ACC112 (cell line): ENCODE measurements at regions not wholly inside any gene's neighbourhood (a gene's known extent, or its start where the extent isn't known, plus 50 kb on each side); places are given as distances from the start of the nearest gene placed in this dataset.

Source experiments
- H2AFZ ChIP-seq: fragments of 200-600 bp; sonication (generic); one replicate; pipeline ENCODE4 v1.6.0; 2017; ENCODE audit warnings: antibody characterized with exemption, low read length; ENCODE audit not compliant: unreplicated experiment
- H3K27ac ChIP-seq: fragments of 200-600 bp; sonication (generic); 2 replicates; pipeline ENCODE4 v1.5.1; 2014; ENCODE audit warnings: low read depth, mild to moderate bottlenecking, antibody characterized with exemption, low read length, moderate library complexity
- H3K27me3 ChIP-seq: fragments of 200-600 bp; sonication (generic); 2 replicates; pipeline ENCODE4 v1.6.1; 2014; ENCODE audit warnings: mild to moderate bottlenecking, antibody characterized with exemption, low read length, moderate library complexity, mixed read lengths; ENCODE audit not compliant: insufficient read depth
- H3K36me3 ChIP-seq: fragments of 200-600 bp; sonication (generic); 2 replicates; pipeline ENCODE4 v1.6.1; 2016; ENCODE audit warnings: mild to moderate bottlenecking, antibody characterized with exemption, low read length, moderate library complexity, mixed read lengths; ENCODE audit not compliant: insufficient read depth
- H3K4me1 ChIP-seq: fragments of 200-600 bp; sonication (generic); one replicate; pipeline ENCODE4 v1.6.1; 2016; ENCODE audit warnings: low read length, mixed read lengths; ENCODE audit not compliant: insufficient read depth, unreplicated experiment, control insufficient read depth
- H3K4me3 ChIP-seq: fragments of 200-600 bp; sonication (generic); 2 replicates; pipeline ENCODE4 v1.5.1; 2014; ENCODE audit warnings: mild to moderate bottlenecking, low read depth, low read length
- H3K79me2 ChIP-seq: fragments of 200-600 bp; sonication (generic); one replicate; pipeline ENCODE4 v1.6.0; 2016; ENCODE audit warnings: low read length; ENCODE audit not compliant: control insufficient read depth, unreplicated experiment, insufficient read depth

DNA sequence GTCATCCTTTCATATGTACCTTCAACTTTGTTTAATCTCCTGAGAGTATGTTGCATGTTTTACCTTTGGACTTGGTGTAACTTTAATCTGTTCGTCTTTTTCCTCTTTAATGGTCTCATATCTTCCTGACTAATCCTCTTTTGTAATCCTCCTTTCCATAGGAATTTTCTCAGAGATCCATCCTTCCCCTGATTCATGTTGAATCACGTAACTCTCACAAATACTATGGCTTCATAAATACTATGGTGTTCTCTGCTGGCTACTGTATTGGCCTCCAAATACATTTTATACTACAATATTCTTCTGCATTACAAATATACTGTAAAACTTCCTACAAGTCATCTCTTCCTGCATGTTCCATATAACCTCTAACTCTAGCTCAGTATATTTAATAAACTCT lies 317.7 kb upstream of the ADGRB3 start:
- Histone ChIP-seq H3K4me1 (no peaks in the 10 kb centered on the region), H3K79me2 (no peaks in the 10 kb centered on the region), H3K4me3 (no peak overlapping the region), H3K27ac (no peak overlapping the region), H2AFZ (no peak overlapping the region), H3K27me3 (no peaks in the 10 kb centered on the region), H3K36me3 (no peaks in the 10 kb centered on the region)

- Histone ChIP-seq H3K27ac (no peak overlapping the region), H3K79me2 (no peaks in the 10 kb centered on the region), H3K4me3 (no peak overlapping the region), H3K27me3 (no peaks in the 10 kb centered on the region), H2AFZ (no peak overlapping the region), H3K36me3 (no peaks in the 10 kb centered on the region), H3K4me1 (no peaks in the 10 kb centered on the region)
Measured at GRCh38 chr6:68313911-68314310, 321.2 kb upstream of the ADGRB3 start.

- no peaks in the 10 kb centered on the region for H3K27me3 ChIP-seq
- no peaks in the 10 kb centered on the region for H3K79me2 ChIP-seq
- no peak overlapping the region for H3K27ac ChIP-seq
- no peak overlapping the region for H3K4me3 ChIP-seq
- no peak overlapping the region for H2AFZ ChIP-seq
- no peaks in the 10 kb centered on the region for H3K4me1 ChIP-seq
- no peaks in the 10 kb centered on the region for H3K36me3 ChIP-seq
Measured at GRCh38 chr6:68307301-68307700, 327.8 kb upstream of the ADGRB3 start.

- no peaks in the 10 kb centered on the region for H3K36me3 ChIP-seq
- no peaks in the 10 kb centered on the region for H3K27me3 ChIP-seq
- H2AFZ ChIP-seq: no peak overlapping the region
- H3K4me3 ChIP-seq: no peak overlapping the region
- no peaks in the 10 kb centered on the region for H3K79me2 ChIP-seq
- no peaks in the 10 kb centered on the region for H3K4me1 ChIP-seq
- H3K27ac ChIP-seq: no peak overlapping the region
Measured at GRCh38 chr6:68296126-68296525, 339.0 kb upstream of the ADGRB3 start.

GRCh38 chr6:68282646-68283045 lies 352.4 kb upstream of the ADGRB3 start:
- Histone ChIP-seq H3K36me3 (no peaks in the 10 kb centered on the region), H3K27me3 (no peaks in the 10 kb centered on the region), H2AFZ (no peak overlapping the region), H3K4me3 (no peak overlapping the region), H3K27ac (no peak overlapping the region), H3K79me2 (no peaks in the 10 kb centered on the region), H3K4me1 (no peaks in the 10 kb centered on the region)

DNA sequence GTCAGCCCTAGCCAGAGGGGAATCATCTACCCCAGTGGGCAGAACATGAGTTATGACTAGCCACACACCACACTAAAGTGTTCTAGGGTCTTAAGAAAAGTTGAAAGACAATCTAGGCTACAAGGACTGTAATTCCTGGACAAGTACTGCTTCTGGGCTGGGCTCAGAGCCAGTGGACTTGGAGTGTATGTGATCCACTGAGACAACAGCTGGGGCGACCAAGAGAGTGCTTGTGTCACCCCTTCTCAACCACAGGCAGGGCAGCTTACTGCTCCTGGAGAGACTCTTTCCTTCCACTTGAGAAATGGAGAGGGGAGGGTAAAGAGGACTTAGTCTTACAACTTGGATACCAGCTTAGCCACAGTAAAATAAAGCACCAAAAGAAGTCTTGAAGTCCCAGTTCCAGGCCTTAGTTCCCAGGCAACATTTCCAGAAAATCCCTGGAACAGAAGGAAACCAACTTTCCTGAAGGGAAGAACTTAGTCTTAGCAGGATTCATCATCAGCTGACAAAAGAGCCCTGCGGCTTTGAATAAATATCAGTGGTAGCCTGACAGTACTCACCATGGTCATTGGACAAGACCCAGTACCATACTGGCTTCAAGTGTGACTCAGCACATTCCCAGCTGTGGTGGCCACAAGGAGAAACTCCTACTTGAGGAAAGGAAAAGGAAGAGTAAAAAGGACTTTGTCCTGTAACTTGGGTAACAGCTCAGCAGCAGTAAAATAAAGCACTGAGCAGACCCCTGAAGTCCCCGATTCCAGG lies 355.1 kb upstream of the ADGRB3 start:
- no peak overlapping the region for H2AFZ ChIP-seq
- no peak overlapping the region for H3K4me3 ChIP-seq
- H3K27me3 ChIP-seq: no peaks in the 10 kb centered on the region
- no peaks in the 10 kb centered on the region for H3K79me2 ChIP-seq
- no peaks in the 10 kb centered on the region for H3K4me1 ChIP-seq
- H3K27ac ChIP-seq: no peak overlapping the region
- H3K36me3 ChIP-seq: no peaks in the 10 kb centered on the region

- no peaks in the 10 kb centered on the region for H3K27me3 ChIP-seq
Measured at GRCh38 chr6:68273297-68273696, 361.8 kb upstream of the ADGRB3 start.

GRCh38 chr6:68256391-68256790 lies 378.7 kb upstream of the ADGRB3 start:
- no peaks in the 10 kb centered on the region for H3K4me1 ChIP-seq
- H2AFZ ChIP-seq: no peak overlapping the region
- no peaks in the 10 kb centered on the region for H3K36me3 ChIP-seq
- H3K27me3 ChIP-seq: no peaks in the 10 kb centered on the region
- H3K79me2 ChIP-seq: no peaks in the 10 kb centered on the region
- H3K4me3 ChIP-seq: no peak overlapping the region
- no peak overlapping the region for H3K27ac ChIP-seq

More at GRCh38 chr6:68273297-68273696, 361.8 kb upstream of the ADGRB3 start:
- Histone ChIP-seq H3K27ac (no peak overlapping the region), H3K4me3 (no peak overlapping the region), H3K79me2 (no peaks in the 10 kb centered on the region), H2AFZ (no peak overlapping the region), H3K36me3 (no peaks in the 10 kb centered on the region), H3K4me1 (no peaks in the 10 kb centered on the region)

DNA sequence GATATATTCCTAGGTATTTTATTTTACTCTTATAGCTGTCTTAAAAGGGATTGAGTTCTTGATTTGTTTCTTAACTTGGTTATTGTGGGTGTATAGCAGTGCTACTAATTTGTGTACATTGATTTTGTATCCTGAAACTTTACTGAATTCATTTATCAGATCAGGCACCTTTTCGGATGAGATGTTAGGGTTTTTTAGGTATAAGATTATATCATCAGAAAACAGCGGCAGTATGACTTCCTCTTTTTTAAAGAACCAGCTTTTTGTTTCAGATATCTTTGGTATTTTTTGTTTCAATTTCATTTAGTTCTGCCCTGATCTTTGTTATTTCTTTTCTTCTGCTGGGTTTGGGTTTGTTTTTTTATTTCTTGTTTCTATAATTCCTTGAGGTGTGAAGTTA lies 382.4 kb upstream of the ADGRB3 start:
- Histone ChIP-seq H3K4me1 (no peaks in the 10 kb centered on the region), H3K27ac (no peak overlapping the region), H3K79me2 (no peaks in the 10 kb centered on the region), H3K36me3 (no peaks in the 10 kb centered on the region), H3K27me3 (no peaks in the 10 kb centered on the region), H2AFZ (no peak overlapping the region), H3K4me3 (no peak overlapping the region)

- Histone ChIP-seq H3K4me3 (no peak overlapping the region), H3K27me3 (no peaks in the 10 kb centered on the region), H3K4me1 (no peaks in the 10 kb centered on the region), H2AFZ (no peak overlapping the region), H3K27ac (no peak overlapping the region), H3K36me3 (no peaks in the 10 kb centered on the region), H3K79me2 (no peaks in the 10 kb centered on the region)
Measured at GRCh38 chr6:68247782-68248181, 387.3 kb upstream of the ADGRB3 start.

- Histone ChIP-seq H3K4me1 (no peaks in the 10 kb centered on the region), H3K79me2 (no peaks in the 10 kb centered on the region), H3K36me3 (no peaks in the 10 kb centered on the region), H3K4me3 (no peak overlapping the region), H3K27ac (no peak overlapping the region), H2AFZ (no peak overlapping the region), H3K27me3 (no peaks in the 10 kb centered on the region)
Measured at GRCh38 chr6:68240726-68241125, 394.4 kb upstream of the ADGRB3 start.
